ENCODE measurements at regions not wholly inside any gene's neighbourhood (a gene's known extent, or its start where the extent isn't known, plus 50 kb on each side); places are given as distances from the start of the nearest gene placed in this dataset.

- TF ChIP-seq CTCF (IDR thresholded peaks at IDR 0.05), result no peak
- no peak for TF ChIP-seq POLR2A (IDR thresholded peaks at IDR 0.05)
These were observed 304.9 kb downstream of the DOCK8 start for GRCh38 chr9:519579-519978.
